ENCODE measurements at regions not wholly inside any gene's neighbourhood (a gene's known extent, or its start where the extent isn't known, plus 50 kb on each side); places are given as distances from the start of the nearest gene placed in this dataset.

DNA sequence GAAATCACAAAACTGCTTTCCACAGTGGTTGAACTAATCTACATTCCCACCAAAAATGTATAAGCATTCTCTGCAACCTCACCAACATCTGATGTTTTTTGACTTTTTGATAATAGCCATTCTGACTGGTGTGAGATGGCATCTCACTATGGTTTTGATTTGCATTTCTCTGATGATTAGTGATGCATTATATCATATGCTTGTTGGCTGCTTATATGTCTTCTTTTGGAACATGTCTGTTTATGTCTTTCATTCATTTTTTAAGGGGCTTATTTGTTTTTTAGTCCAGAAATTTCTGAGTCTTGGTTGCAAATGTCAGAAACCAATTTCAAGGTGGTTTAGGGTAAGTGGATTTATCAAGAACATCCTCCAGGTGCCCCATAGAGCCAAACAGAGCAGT lies 484.8 kb upstream of the TSHZ3 start:
- TF ChIP-seq ZNF274 (IDR thresholded peaks at IDR 0.05; ENCODE audit: low read depth, low read length) (no peak), SUZ12 (IDR thresholded peaks at IDR 0.05; ENCODE audit: extremely low read depth, insufficient read depth, insufficient read length) (no peak)
